Transverse colon (tissue), 3 donors: ENCODE measurements at regions not wholly inside any gene's neighbourhood (a gene's known extent, or its start where the extent isn't known, plus 50 kb on each side); places are given as distances from the start of the nearest gene placed in this dataset.

ENCODE experiments used
- EP300 ChIP-seq: sonication (generic); formaldehyde crosslinking; IDR thresholded peaks from one replicate; pipeline ENCODE4 v1.6.1; 2017; ENCODE audit warnings: antibody characterized with exemption, low read depth
- POLR2A ChIP-seq: fragments of 450-650 bp; IDR thresholded peaks from one replicate; pipeline ENCODE4 v1.6.1; 2016; ENCODE audit warnings: antibody characterized with exemption, mild to moderate bottlenecking, moderate library complexity
- TF ChIP-seq, protein P1 (sequence below), 5 experiments: fragments of 200-600 bp in 3 of 5; fragments of 450-650 bp in 2 of 5; sonication (generic) in 3 of 5; IDR thresholded peaks; 1 replicate in 2 of 5; 2 replicates in 3 of 5; pipeline ENCODE4 v1.5.1; 2016 to 2017; ENCODE audit warnings: antibody characterized with exemption in 5 of 5, inconsistent platforms in 3 of 5, mild to moderate bottlenecking in 2 of 5, moderate library complexity in 1 of 5

DNA sequence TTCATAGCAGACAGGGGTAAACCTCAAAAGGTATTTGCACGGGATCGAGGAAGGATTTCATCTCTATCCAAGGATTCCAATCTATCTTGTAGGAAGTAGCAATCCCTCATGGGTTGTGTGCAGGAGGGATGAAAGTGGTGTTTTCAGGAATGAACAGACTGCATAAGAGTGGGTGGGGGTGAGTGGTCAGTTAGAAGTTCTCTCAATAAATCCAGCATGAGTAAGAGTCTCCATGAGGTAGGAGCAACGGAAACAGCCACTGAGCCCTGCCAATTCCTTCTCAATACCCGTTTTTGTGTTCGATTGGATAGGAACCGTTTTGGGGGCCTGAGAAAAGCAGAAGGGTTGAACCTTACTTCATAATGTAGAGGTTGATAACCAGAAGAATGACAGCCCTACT, 375.6 kb downstream of the SOX9 start:
- no peak for TF ChIP-seq EP300
- TF ChIP-seq, protein P1, sequence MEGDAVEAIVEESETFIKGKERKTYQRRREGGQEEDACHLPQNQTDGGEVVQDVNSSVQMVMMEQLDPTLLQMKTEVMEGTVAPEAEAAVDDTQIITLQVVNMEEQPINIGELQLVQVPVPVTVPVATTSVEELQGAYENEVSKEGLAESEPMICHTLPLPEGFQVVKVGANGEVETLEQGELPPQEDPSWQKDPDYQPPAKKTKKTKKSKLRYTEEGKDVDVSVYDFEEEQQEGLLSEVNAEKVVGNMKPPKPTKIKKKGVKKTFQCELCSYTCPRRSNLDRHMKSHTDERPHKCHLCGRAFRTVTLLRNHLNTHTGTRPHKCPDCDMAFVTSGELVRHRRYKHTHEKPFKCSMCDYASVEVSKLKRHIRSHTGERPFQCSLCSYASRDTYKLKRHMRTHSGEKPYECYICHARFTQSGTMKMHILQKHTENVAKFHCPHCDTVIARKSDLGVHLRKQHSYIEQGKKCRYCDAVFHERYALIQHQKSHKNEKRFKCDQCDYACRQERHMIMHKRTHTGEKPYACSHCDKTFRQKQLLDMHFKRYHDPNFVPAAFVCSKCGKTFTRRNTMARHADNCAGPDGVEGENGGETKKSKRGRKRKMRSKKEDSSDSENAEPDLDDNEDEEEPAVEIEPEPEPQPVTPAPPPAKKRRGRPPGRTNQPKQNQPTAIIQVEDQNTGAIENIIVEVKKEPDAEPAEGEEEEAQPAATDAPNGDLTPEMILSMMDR (IDR thresholded peaks at IDR 0.05): no peak
- no peak for TF ChIP-seq POLR2A
